GM12878 (cell line): ENCODE measurements at regions not wholly inside any gene's neighbourhood (a gene's known extent, or its start where the extent isn't known, plus 50 kb on each side); places are given as distances from the start of the nearest gene placed in this dataset.

Experiments
- ATF3 ChIP-seq: IDR thresholded peaks from 2 replicates; pipeline ENCODE4 v1.6.1; 2011; ENCODE audit warnings: low read depth, mild to moderate bottlenecking, low read length, moderate library complexity, borderline replicate concordance; ENCODE audit errors: extremely low read depth
- CHD1 ChIP-seq: IDR thresholded peaks from 2 replicates; pipeline ENCODE4 v1.6.1; 2012; ENCODE audit warnings: low read depth, low read length, improper control_type of control experiment
- CTCF ChIP-seq, 3 experiments: IDR thresholded peaks in 2 of 3; conservative IDR thresholded peaks in 1 of 3; 2 replicates each; pipeline ENCODE4 v1.5.1; 2011; ENCODE audit warnings: low read depth in 3 of 3, low read length in 3 of 3, mild to moderate bottlenecking in 3 of 3, control low read depth in 2 of 3, moderate library complexity in 2 of 3, inconsistent platforms in 1 of 3, mixed read lengths in 1 of 3; ENCODE audit not compliant: control insufficient read depth in 2 of 3, insufficient read depth in 1 of 3; ENCODE audit errors: extremely low read depth in 1 of 3
- ESRRA ChIP-seq: IDR thresholded peaks from 2 replicates; pipeline ENCODE4 v1.6.1; 2012; ENCODE audit warnings: mild to moderate bottlenecking, low read length, improper control_type of control experiment
- IRF5 ChIP-seq: fragments of 450-650 bp; IDR thresholded peaks from 2 replicates; pipeline ENCODE4 v1.6.1; 2017; ENCODE audit warnings: borderline replicate concordance
- NFYB ChIP-seq: IDR thresholded peaks from 2 replicates; pipeline ENCODE4 v1.6.1; 2011; ENCODE audit warnings: low read depth, mild to moderate bottlenecking, low read length, improper control_type of control experiment, moderate library complexity; ENCODE audit not compliant: insufficient read depth
- POLR2A ChIP-seq: IDR thresholded peaks from 2 replicates; pipeline ENCODE4 v1.6.1; 2011; ENCODE audit warnings: low read depth, mild to moderate bottlenecking, low read length
- POLR2AphosphoS5 ChIP-seq: IDR thresholded peaks from 2 replicates; pipeline ENCODE4 v1.6.1; 2011; ENCODE audit warnings: mild to moderate bottlenecking, low read length, inconsistent platforms
- RAD21 ChIP-seq: IDR thresholded peaks from 2 replicates; pipeline ENCODE4 v1.6.1; 2011; ENCODE audit warnings: mild to moderate bottlenecking, low read depth, low read length, moderate library complexity; ENCODE audit not compliant: insufficient read depth
- SIN3A ChIP-seq: IDR thresholded peaks from 2 replicates; pipeline ENCODE4 v1.6.1; 2012; ENCODE audit warnings: low read depth, low read length, improper control_type of control experiment
- SMARCA5 ChIP-seq: fragments of 450-650 bp; IDR thresholded peaks from 2 replicates; pipeline ENCODE4 v1.6.1; 2017; ENCODE audit warnings: mild to moderate bottlenecking
- TAF1 ChIP-seq: IDR thresholded peaks from 2 replicates; pipeline ENCODE4 v1.6.1; 2011; ENCODE audit warnings: mild to moderate bottlenecking, low read depth, low read length, borderline replicate concordance
- TCF7 ChIP-seq: IDR thresholded peaks from 2 replicates; pipeline ENCODE4 v1.6.1; 2014; ENCODE audit warnings: antibody characterized with exemption, borderline replicate concordance
- ZBTB33 ChIP-seq: fragments of 450-650 bp; IDR thresholded peaks from 2 replicates; pipeline ENCODE4 v1.6.1; 2017; ENCODE audit warnings: mild to moderate bottlenecking

- TF ChIP-seq SMARCA5 = no peak
- TF ChIP-seq CTCF (IDR thresholded peaks at IDR 0.05 in 2 of 3, conservative IDR thresholded peaks at IDR 0.05 in 1 of 3; ENCODE audit: control insufficient read depth in 2 of 3, extremely low read depth in 1 of 3, insufficient read depth in 1 of 3, low read depth in 3 of 3, low read length in 3 of 3) = no peak
- TF ChIP-seq ATF3 = no peak
- no peak for TF ChIP-seq SIN3A
- no peak for TF ChIP-seq ESRRA
- TF ChIP-seq TAF1 = no peak
- no peak for TF ChIP-seq NFYB
- no peak for TF ChIP-seq POLR2A
- TF ChIP-seq TCF7 = no peak
- TF ChIP-seq POLR2AphosphoS5 = no peak
- no peak for TF ChIP-seq IRF5
- TF ChIP-seq ZBTB33 = no peak
- no peak for TF ChIP-seq RAD21
- TF ChIP-seq CHD1 = no peak
Observed at GRCh38 chr18:75491361-75491760, 63.9 kb upstream of the SMIM21 start.
